H1 (cell line): ENCODE measurements at regions not wholly inside any gene's neighbourhood (a gene's known extent, or its start where the extent isn't known, plus 50 kb on each side); places are given as distances from the start of the nearest gene placed in this dataset.

Experiments used
- CTCF ChIA-PET: fragments of 300-600 bp; sonication (Branson Sonifier 250); formaldehyde crosslinking; loops from one replicate; lab custom pipeline; 2021; ENCODE audit not compliant: partially characterized antibody; lab: Charles Lee
- POLR2A ChIA-PET: fragments of 300-600 bp; sonication (Branson Sonifier 250); formaldehyde crosslinking; loops from one replicate; lab custom pipeline; 2021; ENCODE audit warnings: inconsistent platforms; ENCODE audit not compliant: partially characterized antibody; lab: Charles Lee
- DNase-seq, 2 experiments: peaks; one replicate each; pipeline versions ENCODE4 v3.0.0 to v3.0.0-alpha.2; 2010 to 2022; ENCODE audit warnings: low spot score in 2 of 2, low read depth in 1 of 2, mixed read lengths in 1 of 2
- FAIRE-seq: peaks from 2 replicates; lab custom pipeline; 2011; peaks lifted over from hg19 to GRCh38; lab: Jason Lieb, UNC
- H2AFZ ChIP-seq: 2 replicates; pipeline ENCODE4 v1.8.1; 2012; ENCODE audit warnings: low read length, inconsistent platforms
- H2AK5ac ChIP-seq: 2 replicates; pipeline ENCODE4 v1.6.1; 2013; ENCODE audit warnings: low read depth, low read length
- H2BK120ac ChIP-seq: replicated peaks from 2 replicates; pipeline ENCODE3; 2013; ENCODE audit warnings: low read depth, low read length, inconsistent platforms
- H2BK12ac ChIP-seq: 2 replicates; pipeline ENCODE4 v1.6.1; 2013; ENCODE audit warnings: low read depth, low read length
- H2BK15ac ChIP-seq: 2 replicates; pipeline ENCODE4 v1.6.1; 2013; ENCODE audit warnings: low read length
- H2BK20ac ChIP-seq: 2 replicates; pipeline ENCODE4 v1.6.1; 2013; ENCODE audit warnings: low read length
- H2BK5ac ChIP-seq: 2 replicates; pipeline ENCODE4 v1.6.1; 2013; ENCODE audit warnings: low read depth, low read length
- H3K14ac ChIP-seq: 2 replicates; pipeline ENCODE4 v1.6.1; 2013; ENCODE audit warnings: inconsistent platforms; ENCODE audit not compliant: insufficient read length
- H3K18ac ChIP-seq: 2 replicates; pipeline ENCODE4 v1.6.1; 2013; ENCODE audit warnings: low read length; ENCODE audit errors: extremely low read depth
- H3K23ac ChIP-seq: 2 replicates; pipeline ENCODE4 v1.6.1; 2013; ENCODE audit warnings: inconsistent platforms; ENCODE audit not compliant: insufficient read length
- H3K23me2 ChIP-seq: 2 replicates; pipeline ENCODE4 v1.6.1; 2013; ENCODE audit warnings: low read depth, low read length
- H3K27ac ChIP-seq: 2 replicates; pipeline ENCODE4 v1.6.1; 2011; ENCODE audit warnings: low read depth, low read length, inconsistent platforms
- H3K27me3 ChIP-seq, 4 experiments: replicated peaks in 1 of 4; 1 replicate in 1 of 4; 2 replicates in 3 of 4; pipeline versions ENCODE4 v1.6.1 to v1.8.1; 2011 to 2013; ENCODE audit warnings: low read length in 3 of 4, mild to moderate bottlenecking in 3 of 4, inconsistent platforms in 2 of 4, mixed read lengths in 2 of 4, moderate library complexity in 1 of 4; ENCODE audit not compliant: control insufficient read depth in 3 of 4, insufficient read depth in 3 of 4; ENCODE audit errors: extremely low read depth in 1 of 4
- H3K36me3 ChIP-seq, 4 experiments: 2 replicates each; pipeline versions ENCODE4 v1.6.1 to v1.8.1; 2011 to 2013; ENCODE audit warnings: mild to moderate bottlenecking in 4 of 4, low read length in 3 of 4, moderate library complexity in 2 of 4, control low read depth in 1 of 4, inconsistent platforms in 1 of 4; ENCODE audit not compliant: insufficient read depth in 4 of 4, control insufficient read depth in 2 of 4
- H3K4ac ChIP-seq: replicated peaks from 2 replicates; pipeline ENCODE3; 2013; ENCODE audit warnings: low read length, low read depth, mixed read lengths, inconsistent platforms; ENCODE audit not compliant: insufficient read length
- H3K4me1 ChIP-seq, 4 experiments: replicated peaks in 1 of 4; 1 replicate in 1 of 4; 2 replicates in 3 of 4; pipeline versions ENCODE4 v1.6.1 to v1.8.1; 2011 to 2013; ENCODE audit warnings: low read length in 3 of 4, inconsistent platforms in 2 of 4, mixed read lengths in 1 of 4; ENCODE audit not compliant: insufficient read depth in 4 of 4, control insufficient read depth in 3 of 4
- H3K4me2 ChIP-seq, 2 experiments: 2 replicates each; pipeline versions ENCODE4 v1.6.1 to v1.8.1; 2011 to 2013; ENCODE audit warnings: low read depth in 2 of 2, low read length in 2 of 2, control low read depth in 1 of 2, inconsistent platforms in 1 of 2, mild to moderate bottlenecking in 1 of 2; ENCODE audit not compliant: insufficient read depth in 1 of 2
- H3K4me3 ChIP-seq, 4 experiments: fragments of 200-600, 300-600 bp in 1 of 4; sonication (generic), shearing (Covaris generic), sonication (Bioruptor Twin) in 1 of 4; 2 replicates each; pipeline versions ENCODE4 v1.5.1 to v1.8.1; 2011 to 2016; ENCODE audit warnings: low read length in 4 of 4, low read depth in 3 of 4, control low read depth in 2 of 4, inconsistent platforms in 2 of 4, mild to moderate bottlenecking in 2 of 4, mixed read lengths in 1 of 4, moderate library complexity in 1 of 4; ENCODE audit not compliant: insufficient read depth in 2 of 4; ENCODE audit errors: extremely low read depth in 1 of 4
- H3K56ac ChIP-seq: replicated peaks from 2 replicates; pipeline ENCODE3; 2013; ENCODE audit warnings: low read depth, mild to moderate bottlenecking, mixed read lengths, low read length, inconsistent platforms; ENCODE audit not compliant: insufficient read length
- H3K79me1 ChIP-seq: 2 replicates; pipeline ENCODE4 v1.6.1; 2013; ENCODE audit warnings: low read depth, low read length, control low read depth
- H3K79me2 ChIP-seq, 2 experiments: 2 replicates each; pipeline versions ENCODE4 v1.6.1 to v1.8.1; 2012 to 2013; ENCODE audit warnings: low read length in 2 of 2, mild to moderate bottlenecking in 2 of 2, inconsistent platforms in 1 of 2; ENCODE audit not compliant: insufficient read depth in 2 of 2, control insufficient read depth in 1 of 2
- H3K9ac ChIP-seq, 4 experiments: replicated peaks in 1 of 4; 1 replicate in 1 of 4; 2 replicates in 3 of 4; pipeline versions ENCODE4 v1.6.1 to v1.8.1; 2011 to 2013; ENCODE audit warnings: low read depth in 3 of 4, low read length in 3 of 4, control low read depth in 2 of 4, mild to moderate bottlenecking in 2 of 4, moderate library complexity in 2 of 4, inconsistent platforms in 1 of 4; ENCODE audit errors: extremely low read depth in 1 of 4
- H3K9me3 ChIP-seq, 2 experiments: 2 replicates each; pipeline versions ENCODE4 v1.6.1 to v1.8.1; 2012 to 2013; ENCODE audit warnings: mild to moderate bottlenecking in 2 of 2, moderate library complexity in 2 of 2, control low read depth in 1 of 2, inconsistent platforms in 1 of 2, low read depth in 1 of 2, low read length in 1 of 2, mixed read lengths in 1 of 2; ENCODE audit not compliant: insufficient read depth in 2 of 2
- H4K20me1 ChIP-seq, 2 experiments: replicated peaks in 1 of 2; 2 replicates each; pipeline versions ENCODE3 to v1.8.1; 2011 to 2013; ENCODE audit warnings: inconsistent platforms in 2 of 2, low read length in 2 of 2, mild to moderate bottlenecking in 1 of 2; ENCODE audit not compliant: insufficient read depth in 2 of 2, control insufficient read depth in 1 of 2
- H4K5ac ChIP-seq: 2 replicates; pipeline ENCODE4 v1.6.1; 2013; ENCODE audit warnings: low read length, low read depth, mixed read lengths, inconsistent platforms; ENCODE audit not compliant: insufficient read length
- H4K8ac ChIP-seq: 2 replicates; pipeline ENCODE4 v1.8.0; 2013; ENCODE audit warnings: mild to moderate bottlenecking, moderate library complexity, low read length, inconsistent platforms; ENCODE audit not compliant: insufficient read depth; ENCODE audit errors: extremely low read depth
- H4K91ac ChIP-seq: replicated peaks from 2 replicates; pipeline ENCODE3; 2013; ENCODE audit warnings: low read length, mixed read lengths, inconsistent platforms; ENCODE audit not compliant: insufficient read length
- BACH1 ChIP-seq: IDR thresholded peaks from 2 replicates; pipeline ENCODE4 v1.6.1; 2012; ENCODE audit warnings: low read length, improper control_type of control experiment
- CBX5 ChIP-seq: fragments of 300-800, 300-1000 bp; sonication (generic); IDR thresholded peaks from 2 replicates; pipeline ENCODE4 v1.7.1; 2016; ENCODE audit warnings: antibody characterized with exemption, low read length, low read depth
- CREB1 ChIP-seq: IDR thresholded peaks from 2 replicates; pipeline ENCODE4 v1.6.1; 2012; ENCODE audit warnings: inconsistent platforms
- E2F6 ChIP-seq: IDR thresholded peaks from 2 replicates; pipeline ENCODE4 v1.6.1; 2012; ENCODE audit warnings: inconsistent platforms
- EGR1 ChIP-seq: IDR thresholded peaks from 2 replicates; pipeline ENCODE4 v1.6.1; 2011; ENCODE audit warnings: low read depth, low read length, borderline replicate concordance
- FOSL1 ChIP-seq: IDR thresholded peaks from 2 replicates; pipeline ENCODE4 v1.6.1; 2011; ENCODE audit warnings: mild to moderate bottlenecking, low read depth, low read length, moderate library complexity; ENCODE audit not compliant: insufficient read depth
- GABPA ChIP-seq: IDR thresholded peaks from 2 replicates; pipeline ENCODE4 v1.6.1; 2011; ENCODE audit warnings: mild to moderate bottlenecking, low read length, moderate library complexity, borderline replicate concordance; ENCODE audit not compliant: insufficient read depth
- HDAC6 ChIP-seq: IDR thresholded peaks from one replicate; pipeline ENCODE4 v1.7.1; 2012; ENCODE audit warnings: low read depth, mild to moderate bottlenecking, inconsistent platforms, low read length, moderate library complexity
- SAP30 ChIP-seq: fragments of 300-600 bp; sonication (generic); IDR thresholded peaks from 2 replicates; pipeline ENCODE4 v1.7.1; 2012; ENCODE audit warnings: low read length, moderate library complexity, mild to moderate bottlenecking, inconsistent platforms; ENCODE audit not compliant: insufficient read depth, insufficient replicate concordance
- SIRT6 ChIP-seq: IDR thresholded peaks from one replicate; pipeline ENCODE4 v1.7.1; 2012; ENCODE audit warnings: low read length, inconsistent platforms
- SP1 ChIP-seq: IDR thresholded peaks from 2 replicates; pipeline ENCODE4 v1.6.1; 2011; ENCODE audit warnings: low read depth, low read length
- TAF7 ChIP-seq: optimal IDR thresholded peaks from 2 replicates; pipeline ENCODE3; 2011; ENCODE audit warnings: low read depth, mild to moderate bottlenecking, inconsistent platforms, low read length, moderate library complexity, borderline replicate concordance
- TBP ChIP-seq: IDR thresholded peaks from 2 replicates; pipeline ENCODE4 v1.6.1; 2011; ENCODE audit warnings: low read depth, low read length, improper control_type of control experiment
- USF2 ChIP-seq: IDR thresholded peaks from 2 replicates; pipeline ENCODE4 v1.6.1; 2011; ENCODE audit warnings: low read length, improper control_type of control experiment
- WGBS, 2 experiments: shearing (Covaris generic) in 1 of 2; methylation state at CpG; one replicate each; pipeline versions ENCODE4 v1.1.6 to v1.1.7; 2013 to 2015; ENCODE audit warnings: low lambda C conversion rate in 2 of 2, mixed read lengths in 2 of 2, inconsistent platforms in 1 of 2, low coverage in 1 of 2, missing lambda C conversion rate in 1 of 2; ENCODE audit not compliant: insufficient replicate concordance in 2 of 2, insufficient coverage in 1 of 2, insufficient read length in 1 of 2; ENCODE audit errors: extremely low coverage in 1 of 2, missing lambda C conversion rate in 1 of 2; 5-methylcytosine and 5-hydroxymethylcytosine counted together

GRCh38 chr2:75986617-75987016, 275.9 kb upstream of the GCFC2 start:
- H2AK5ac ChIP-seq: no peak overlapping the region
- H3K23ac ChIP-seq: no peak overlapping the region
- H3K18ac ChIP-seq: no peak overlapping the region
- no peak overlapping the region for H4K8ac ChIP-seq
- H3K4me3 ChIP-seq: no peak overlapping the region
- WGBS, 2 experiments: 83% methylated on average over 4 of the region's 4 CpGs; no CpG with 5 or more reads in 1 of the 2 experiments
- H3K4ac ChIP-seq: no peak overlapping the region
- H2BK5ac ChIP-seq: no peak overlapping the region
- DNase-seq (no peak), FAIRE-seq (no peak)
- H3K4me1 ChIP-seq: 0 out of 7 replicates have a peak, but pooled peaks cover 0 to 2% (median 0%) of the 10 kb centered on the region in 4 experiments
- ChIA-PET CTCF (interaction anchor here (0.5 to 0.7 kb wide), 2 partner anchors 354 to 1133 kb away, joined by 3 read pairs; no protein-coding TSS in a partner anchor), POLR2A (no interaction called here)
- H2BK15ac ChIP-seq: no peak overlapping the region
- H3K4me2 ChIP-seq: no peak overlapping the region
- no peaks in the 10 kb centered on the region for H3K79me2 ChIP-seq
- no peak overlapping the region for H3K56ac ChIP-seq
- H4K91ac ChIP-seq: no peak overlapping the region
- no peak overlapping the region for H3K27ac ChIP-seq
- no peaks in the 10 kb centered on the region for H3K23me2 ChIP-seq
- no peak overlapping the region for H2BK20ac ChIP-seq
- H4K20me1 ChIP-seq: no peaks in the 10 kb centered on the region
- H2BK12ac ChIP-seq: no peak overlapping the region
- no peak overlapping the region for H2BK120ac ChIP-seq
- H3K36me3 ChIP-seq: no peaks in the 10 kb centered on the region
- no peaks in the 10 kb centered on the region for H3K79me1 ChIP-seq
- H3K9ac ChIP-seq: no peak overlapping the region
- peaks cover 3 to 4% of the 10 kb centered on the region in 2 experiments; a peak in 1 of 4 replicates for H3K9me3 ChIP-seq
- no peaks in the 10 kb centered on the region for H3K27me3 ChIP-seq
- no peak overlapping the region for H3K14ac ChIP-seq
- no peak overlapping the region for H4K5ac ChIP-seq
- no peak for TF ChIP-seq TBP
- TF ChIP-seq EGR1: no peak
- TF ChIP-seq FOSL1: no peak
- TF ChIP-seq TAF7: no peak
- no peak for TF ChIP-seq HDAC6
- TF ChIP-seq SAP30: no peak
- no peak for TF ChIP-seq SP1
- no peak for TF ChIP-seq USF2
- TF ChIP-seq BACH1: no peak
- TF ChIP-seq SIRT6: no peak
- no peak for TF ChIP-seq CREB1
- no peak for TF ChIP-seq E2F6
- TF ChIP-seq CBX5: no peak
- no peak for TF ChIP-seq GABPA
- H2AFZ ChIP-seq: 0 out of 2 replicates have a peak overlapping the region, but pooled peaks have one; percentile 33
